ENCODE measurements at regions not wholly inside any gene's neighbourhood (a gene's known extent, or its start where the extent isn't known, plus 50 kb on each side); places are given as distances from the start of the nearest gene placed in this dataset.

DNA sequence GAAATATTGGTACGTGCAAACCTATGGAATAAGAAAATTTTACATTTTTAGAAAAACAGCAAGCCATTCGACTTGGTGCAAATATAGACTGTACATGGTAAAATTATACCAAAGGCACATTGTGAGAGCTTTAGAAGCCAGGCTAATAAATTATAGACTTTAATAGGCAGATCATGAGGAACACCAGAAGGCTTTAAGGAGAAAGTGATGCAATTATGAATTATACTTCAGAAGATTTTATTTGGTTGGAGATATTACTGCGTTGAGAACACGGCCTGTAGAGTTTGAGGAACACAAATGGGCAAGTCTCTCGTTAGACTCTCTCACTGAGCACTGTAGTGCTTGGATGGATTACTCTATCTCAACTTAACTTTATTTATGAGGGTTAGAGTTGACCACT lies 141.7 kb downstream of the MACC1 start:
- TF ChIP-seq, protein P1, sequence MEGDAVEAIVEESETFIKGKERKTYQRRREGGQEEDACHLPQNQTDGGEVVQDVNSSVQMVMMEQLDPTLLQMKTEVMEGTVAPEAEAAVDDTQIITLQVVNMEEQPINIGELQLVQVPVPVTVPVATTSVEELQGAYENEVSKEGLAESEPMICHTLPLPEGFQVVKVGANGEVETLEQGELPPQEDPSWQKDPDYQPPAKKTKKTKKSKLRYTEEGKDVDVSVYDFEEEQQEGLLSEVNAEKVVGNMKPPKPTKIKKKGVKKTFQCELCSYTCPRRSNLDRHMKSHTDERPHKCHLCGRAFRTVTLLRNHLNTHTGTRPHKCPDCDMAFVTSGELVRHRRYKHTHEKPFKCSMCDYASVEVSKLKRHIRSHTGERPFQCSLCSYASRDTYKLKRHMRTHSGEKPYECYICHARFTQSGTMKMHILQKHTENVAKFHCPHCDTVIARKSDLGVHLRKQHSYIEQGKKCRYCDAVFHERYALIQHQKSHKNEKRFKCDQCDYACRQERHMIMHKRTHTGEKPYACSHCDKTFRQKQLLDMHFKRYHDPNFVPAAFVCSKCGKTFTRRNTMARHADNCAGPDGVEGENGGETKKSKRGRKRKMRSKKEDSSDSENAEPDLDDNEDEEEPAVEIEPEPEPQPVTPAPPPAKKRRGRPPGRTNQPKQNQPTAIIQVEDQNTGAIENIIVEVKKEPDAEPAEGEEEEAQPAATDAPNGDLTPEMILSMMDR (IDR thresholded peaks at IDR 0.05; ENCODE audit: low read length) = no peak
- TF ChIP-seq EZH2 (IDR thresholded peaks at IDR 0.05; ENCODE audit: borderline replicate concordance, low read length) = no peak
